ENCODE measurements at regions not wholly inside any gene's neighbourhood (a gene's known extent, or its start where the extent isn't known, plus 50 kb on each side); places are given as distances from the start of the nearest gene placed in this dataset.

DNA sequence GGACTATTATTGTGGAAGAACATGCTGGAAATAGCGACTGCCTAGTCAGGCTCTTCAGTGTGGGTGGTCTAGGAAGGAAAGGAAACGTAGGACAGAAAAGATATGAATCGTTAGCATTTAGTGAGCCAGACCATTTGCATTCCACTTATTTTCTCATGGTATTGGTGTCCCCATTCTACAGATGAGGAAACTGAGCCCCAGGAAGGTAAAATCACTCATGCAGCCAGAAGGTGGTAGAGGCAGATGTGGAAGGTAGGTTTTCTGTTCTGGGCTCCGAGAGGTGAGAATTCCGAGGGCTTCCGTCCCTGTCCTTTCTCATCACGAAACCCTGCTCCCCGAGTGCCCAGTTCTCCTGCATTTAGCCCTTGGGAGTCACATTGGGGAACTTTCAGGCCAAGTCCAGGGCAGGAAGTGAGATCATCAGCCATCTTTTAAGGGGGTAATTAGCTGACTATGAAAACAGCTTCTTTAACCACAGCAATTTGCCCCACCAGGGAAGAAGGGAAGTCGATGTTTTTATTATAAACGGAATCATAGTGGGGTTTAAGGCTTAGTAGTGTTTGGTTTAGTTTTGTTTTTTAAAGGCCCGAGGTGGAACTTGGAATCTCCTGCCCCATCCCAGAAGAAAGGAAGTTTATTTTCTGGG, 110.7 kb upstream of the IRX3 start:
- WGBS, 3 donors = 67 to 77% (median 69%) methylated on average over 11 of the region's 11 CpGs
- Histone ChIP-seq H3K36me3 (no peaks in the 10 kb centered on the region), H3K27me3 (no peaks in the 10 kb centered on the region), H3K9me3 (no peaks in the 10 kb centered on the region), H3K27ac (no peak overlapping the region), H3K4me1 (ENCODE audit: insufficient read depth) (no peaks in the 10 kb centered on the region), H3K4me3 (no peak overlapping the region)
- intact Hi-C loops (cut with DNase I) = no loop called here
- DNase-seq = no peak
- TF ChIP-seq, protein P1, sequence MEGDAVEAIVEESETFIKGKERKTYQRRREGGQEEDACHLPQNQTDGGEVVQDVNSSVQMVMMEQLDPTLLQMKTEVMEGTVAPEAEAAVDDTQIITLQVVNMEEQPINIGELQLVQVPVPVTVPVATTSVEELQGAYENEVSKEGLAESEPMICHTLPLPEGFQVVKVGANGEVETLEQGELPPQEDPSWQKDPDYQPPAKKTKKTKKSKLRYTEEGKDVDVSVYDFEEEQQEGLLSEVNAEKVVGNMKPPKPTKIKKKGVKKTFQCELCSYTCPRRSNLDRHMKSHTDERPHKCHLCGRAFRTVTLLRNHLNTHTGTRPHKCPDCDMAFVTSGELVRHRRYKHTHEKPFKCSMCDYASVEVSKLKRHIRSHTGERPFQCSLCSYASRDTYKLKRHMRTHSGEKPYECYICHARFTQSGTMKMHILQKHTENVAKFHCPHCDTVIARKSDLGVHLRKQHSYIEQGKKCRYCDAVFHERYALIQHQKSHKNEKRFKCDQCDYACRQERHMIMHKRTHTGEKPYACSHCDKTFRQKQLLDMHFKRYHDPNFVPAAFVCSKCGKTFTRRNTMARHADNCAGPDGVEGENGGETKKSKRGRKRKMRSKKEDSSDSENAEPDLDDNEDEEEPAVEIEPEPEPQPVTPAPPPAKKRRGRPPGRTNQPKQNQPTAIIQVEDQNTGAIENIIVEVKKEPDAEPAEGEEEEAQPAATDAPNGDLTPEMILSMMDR (IDR thresholded peaks at IDR 0.05) = no peak
- TF ChIP-seq POLR2A (IDR thresholded peaks at IDR 0.05) (no peak), EP300 (IDR thresholded peaks at IDR 0.05) (no peak)

DNA sequence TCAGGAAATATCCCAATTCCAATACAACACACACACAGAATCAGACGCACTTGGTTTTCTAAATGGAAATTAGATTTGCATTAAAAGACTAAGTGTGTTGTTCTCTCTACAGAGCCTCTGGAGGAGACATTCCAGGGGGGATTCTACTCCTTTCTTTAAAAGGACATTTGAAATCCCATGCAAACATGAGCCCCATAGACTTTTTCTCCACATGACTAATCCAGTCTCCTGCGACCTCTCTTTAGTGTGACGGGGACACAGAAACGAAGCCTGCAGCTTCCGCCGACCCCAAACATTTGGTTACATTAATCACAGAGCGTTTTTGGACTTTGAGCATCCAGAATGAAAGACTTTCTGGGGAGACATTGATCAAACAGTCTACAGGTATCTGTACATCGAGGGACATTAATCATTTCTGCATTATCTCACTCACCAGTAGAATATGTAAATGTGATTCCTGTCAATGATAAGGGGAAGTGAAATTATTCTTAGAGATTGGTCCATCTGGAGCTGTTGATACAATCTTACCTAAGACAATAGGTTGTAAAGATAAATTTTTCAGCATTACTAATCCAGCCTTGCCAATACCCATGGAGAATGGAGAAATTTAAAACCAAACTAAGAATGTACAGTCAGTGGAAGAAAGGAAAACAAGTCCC, 103.4 kb upstream of the IRX3 start:
- TF ChIP-seq POLR2A (IDR thresholded peaks at IDR 0.05) (no peak), EP300 (IDR thresholded peaks at IDR 0.05) (no peak)
- TF ChIP-seq, protein P1 (IDR thresholded peaks at IDR 0.05) = no peak
- intact Hi-C loops (cut with DNase I) = no loop called here
- DNase-seq = no peak
- 63 to 72% (median 66%) methylated on average over 8 of the region's 8 CpGs for WGBS, 3 donors
- Histone ChIP-seq H3K4me1 (ENCODE audit: insufficient read depth) (no peaks in the 10 kb centered on the region), H3K9me3 (no peaks in the 10 kb centered on the region), H3K36me3 (no peaks in the 10 kb centered on the region), H3K27me3 (no peaks in the 10 kb centered on the region), H3K4me3 (no peak overlapping the region), H3K27ac (no peak overlapping the region)

DNA sequence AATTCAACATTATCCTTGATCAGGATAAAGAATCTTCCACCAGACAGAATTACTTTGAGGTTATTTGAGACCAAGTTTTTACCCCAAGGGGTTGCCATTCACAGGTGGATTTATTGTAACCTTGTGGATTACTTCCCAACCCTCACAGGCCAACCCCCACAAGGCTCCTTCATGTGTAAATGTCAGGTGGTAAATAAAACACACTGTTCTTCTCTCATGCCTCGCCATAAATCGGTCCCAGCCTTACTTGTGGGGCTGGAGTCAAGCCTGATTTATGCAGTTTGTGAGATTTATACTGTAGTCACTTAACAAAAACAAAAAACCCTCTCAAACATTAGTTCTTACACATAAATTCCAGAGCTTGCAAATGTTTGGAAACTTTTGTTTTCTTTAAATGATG, 98.6 kb upstream of the IRX3 start:
- 9 to 13% (median 12%) methylated on average over 2 of the region's 2 CpGs for WGBS, 3 donors
- no peaks in the 10 kb centered on the region for H3K9me3 ChIP-seq
- intact Hi-C loops (cut with DNase I) = no loop called here
- no peaks in the 10 kb centered on the region for H3K4me1 ChIP-seq (ENCODE audit: insufficient read depth)
- no peaks in the 10 kb centered on the region for H3K36me3 ChIP-seq
- TF ChIP-seq, protein P1 (IDR thresholded peaks at IDR 0.05) = no peak
- TF ChIP-seq EP300 (IDR thresholded peaks at IDR 0.05) (no peak), POLR2A (IDR thresholded peaks at IDR 0.05) (no peak)
- H3K27me3 ChIP-seq = no peaks in the 10 kb centered on the region
- no peak for DNase-seq
- no peak overlapping the region for H3K4me3 ChIP-seq
- no peak overlapping the region for H3K27ac ChIP-seq

DNA sequence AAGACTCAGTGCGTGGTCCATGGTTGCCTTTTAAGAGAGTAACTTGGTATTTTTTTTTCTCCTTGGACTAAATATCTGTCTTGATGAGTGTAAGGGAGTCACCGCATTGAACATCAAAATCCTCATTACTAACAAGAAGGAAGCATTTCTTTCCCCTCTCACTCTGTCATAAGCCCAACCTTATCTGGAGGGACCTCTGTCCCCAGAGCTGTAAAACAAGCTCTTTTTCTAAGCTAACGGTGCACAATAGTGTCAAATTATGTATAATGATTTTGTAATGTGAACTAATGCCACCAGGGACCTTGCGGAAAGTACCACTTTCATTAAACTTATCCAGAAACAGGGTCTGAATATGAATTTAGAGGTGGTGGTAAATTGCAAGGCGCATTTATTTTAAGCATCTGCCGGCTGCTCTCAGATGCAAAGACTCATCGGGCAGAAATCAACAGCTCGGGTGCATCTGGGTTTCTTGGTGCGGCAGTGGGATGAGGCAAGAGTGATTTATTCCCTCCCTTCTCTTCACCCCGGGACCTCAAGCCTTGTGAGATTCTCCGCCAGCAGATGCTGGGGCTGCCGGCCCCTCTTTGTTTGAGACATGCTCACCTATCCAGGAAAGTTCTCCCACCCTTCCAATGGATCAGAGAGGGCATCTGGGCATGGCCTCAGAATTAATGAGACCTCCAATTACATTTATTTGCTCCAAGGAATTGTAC, 95.2 kb upstream of the IRX3 start:
- intact Hi-C loops (cut with DNase I) = no loop called here
- no peaks in the 10 kb centered on the region for H3K9me3 ChIP-seq
- H3K27me3 ChIP-seq = no peaks in the 10 kb centered on the region
- H3K4me1 ChIP-seq (ENCODE audit: insufficient read depth) = no peaks in the 10 kb centered on the region
- no peaks in the 10 kb centered on the region for H3K36me3 ChIP-seq
- no peak overlapping the region for H3K4me3 ChIP-seq
- no peak for DNase-seq
- WGBS, 3 donors = 17 to 19% (median 18%) methylated on average over 12 of the region's 12 CpGs
- no peak overlapping the region for H3K27ac ChIP-seq
- TF ChIP-seq EP300 (IDR thresholded peaks at IDR 0.05) = no peak
- no peak for TF ChIP-seq POLR2A (IDR thresholded peaks at IDR 0.05)
- TF ChIP-seq, protein P1 (IDR thresholded peaks at IDR 0.05) = no peak

All from ovary (tissue), 7 donors.